B cell (primary cell): ENCODE measurements at regions not wholly inside any gene's neighbourhood (a gene's known extent, or its start where the extent isn't known, plus 50 kb on each side); places are given as distances from the start of the nearest gene placed in this dataset.

Experiments used
- ATAC-seq: fragments of 200-7000 bp; cut with Tn5 transposase; one replicate; pipeline ENCODE4 v1.10.0; 2021; ENCODE audit warnings: low read depth, mild to moderate bottlenecking, moderate number of reproducible peaks, moderate library complexity
- CTCF ChIA-PET: fragments of 350-600 bp; sonication (Branson Sonifier 250); formaldehyde crosslinking; loops from one replicate; lab custom pipeline; 2021; ENCODE audit warnings: antibody characterized with exemption, inconsistent platforms; lab: Charles Lee
- POLR2A ChIA-PET: fragments of 350-600 bp; sonication (Branson Sonifier 250); formaldehyde crosslinking; loops from one replicate; lab custom pipeline; 2021; ENCODE audit warnings: antibody characterized with exemption; lab: Charles Lee
- DNase-seq: peaks from one replicate; pipeline ENCODE4 v3.0.0; 2013
- H2AFZ ChIP-seq: 2 replicates; pipeline ENCODE4 v1.6.1; 2012; ENCODE audit warnings: mild to moderate bottlenecking, low read depth, low read length; ENCODE audit not compliant: insufficient read depth, poor library complexity, severe bottlenecking
- H3K27ac ChIP-seq, 2 donors: 1 replicate in 1 of 2; 2 replicates in 1 of 2; pipeline ENCODE4 v1.5.1; 2012 to 2013; ENCODE audit warnings: low read length in 2 of 2, mild to moderate bottlenecking in 2 of 2, moderate library complexity in 1 of 2
- H3K27me3 ChIP-seq, 4 experiments: fragments of 200-600 bp in 1 of 4; sonication (generic) in 1 of 4; replicated peaks in 1 of 4; 1 replicate in 2 of 4; 2 replicates in 2 of 4; pipeline versions ENCODE4 v1.6.1 to v1.7.0; 2013 to 2016; ENCODE audit warnings: low read length in 3 of 4, mild to moderate bottlenecking in 2 of 4, mixed read lengths in 1 of 4, moderate library complexity in 1 of 4; ENCODE audit not compliant: insufficient read depth in 4 of 4, control insufficient read depth in 3 of 4; ENCODE audit errors: control extremely low read depth in 1 of 4
- H3K36me3 ChIP-seq, 2 experiments: replicated peaks in 1 of 2; 1 replicate in 1 of 2; 2 replicates in 1 of 2; pipeline versions ENCODE4 v1.6.1 to v1.7.1; 2013; ENCODE audit warnings: low read length in 1 of 2; ENCODE audit not compliant: insufficient read depth in 2 of 2, control insufficient read depth in 1 of 2; ENCODE audit errors: control extremely low read depth in 1 of 2, extremely low read depth in 1 of 2
- H3K4me1 ChIP-seq, 2 donors: fragments of 200-600 bp in 1 of 2; sonication (generic) in 1 of 2; 1 replicate in 1 of 2; 2 replicates in 1 of 2; pipeline versions ENCODE4 v1.5.1 to v1.6.1; 2013 to 2017; ENCODE audit warnings: low read length in 2 of 2; ENCODE audit not compliant: control insufficient read depth in 2 of 2, insufficient read depth in 2 of 2
- H3K4me2 ChIP-seq: replicated peaks from 2 replicates; pipeline ENCODE3; 2012; ENCODE audit warnings: mild to moderate bottlenecking, low read depth, low read length; ENCODE audit not compliant: poor library complexity, severe bottlenecking
- H3K4me3 ChIP-seq, 5 experiments: fragments of 200-600 bp in 1 of 5; sonication (generic) in 1 of 5; 1 replicate in 3 of 5; 2 replicates in 2 of 5; pipeline versions ENCODE4 v1.5.1 to v1.7.0; 2011 to 2016; ENCODE audit warnings: low read length in 4 of 5, mild to moderate bottlenecking in 4 of 5, low read depth in 2 of 5, control low read depth in 1 of 5, moderate library complexity in 1 of 5; ENCODE audit not compliant: insufficient read depth in 1 of 5; ENCODE audit errors: control extremely low read depth in 1 of 5, extremely low read depth in 1 of 5
- H3K79me2 ChIP-seq: fragments of 200-600 bp; sonication (generic); one replicate; pipeline ENCODE4 v1.6.0; 2016; ENCODE audit warnings: low read length; ENCODE audit not compliant: control insufficient read depth, insufficient read depth
- H3K9ac ChIP-seq: fragments of 200-600 bp; sonication (generic); 2 replicates; pipeline ENCODE4 v1.6.1; 2017; ENCODE audit warnings: mild to moderate bottlenecking, low read length, moderate library complexity
- H3K9me3 ChIP-seq, 3 donors: one replicate each; pipeline versions ENCODE4 v1.6.1 to v1.7.1; 2013; ENCODE audit warnings: low read length in 2 of 3; ENCODE audit not compliant: control insufficient read depth in 2 of 3, insufficient read depth in 1 of 3; ENCODE audit errors: control extremely low read depth in 1 of 3
- H4K20me1 ChIP-seq: 2 replicates; pipeline ENCODE4 v1.6.0; 2012; ENCODE audit warnings: mild to moderate bottlenecking, low read length; ENCODE audit not compliant: insufficient read depth, control insufficient read depth, poor library complexity, severe bottlenecking
- H3K27ac Mint-ChIP-seq: one replicate; pipeline ENCODE4 v1.8.0; 2021; ENCODE audit warnings: mixed read lengths
- H3K27me3 Mint-ChIP-seq: one replicate; pipeline ENCODE4 v1.8.0; 2021; ENCODE audit warnings: mixed read lengths
- H3K4me1 Mint-ChIP-seq: one replicate; pipeline ENCODE4 v1.8.0; 2021; ENCODE audit warnings: mixed read lengths
- H3K4me3 Mint-ChIP-seq: one replicate; pipeline ENCODE4 v1.8.0; 2021; ENCODE audit warnings: mixed read lengths
- H3K9me3 Mint-ChIP-seq: one replicate; pipeline ENCODE4 v1.8.0; 2022; ENCODE audit warnings: mixed read lengths; ENCODE audit not compliant: insufficient read depth
- EZH2 ChIP-seq: IDR thresholded peaks from 2 replicates; pipeline ENCODE4 v1.6.1; 2012; ENCODE audit warnings: borderline replicate concordance, low read depth, mild to moderate bottlenecking, moderate library complexity, low read length; ENCODE audit not compliant: insufficient read depth, poor library complexity, severe bottlenecking
- WGBS: methylation state at CpG from one replicate; pipeline ENCODE4 v1.1.5; 2013; ENCODE audit warnings: missing lambda C conversion rate; ENCODE audit not compliant: insufficient coverage; 5-methylcytosine and 5-hydroxymethylcytosine counted together
- intact Hi-C: fragments of 100-400 bp; cut with micrococcal nuclease; formaldehyde crosslinking; loops from one replicate; pipeline ENCODE4 v1.10.0; 2022
- TF ChIP-seq, protein P1 (sequence below): fragments of 200-600 bp; IDR thresholded peaks from one replicate; pipeline ENCODE4 v1.8.0; 2022; ENCODE audit warnings: antibody characterized with exemption, mild to moderate bottlenecking

GRCh38 chr5:96517295-96517694 lies 84.2 kb upstream of the PCSK1 start:
- Histone ChIP-seq H3K79me2 (no peaks in the 10 kb centered on the region), H3K4me1 (no peaks in the 10 kb centered on the region), H2AFZ (no peak overlapping the region), H3K36me3 (no peaks in the 10 kb centered on the region), H3K27me3 (peaks cover 0 to 3% (median 0%) of the 10 kb centered on the region in 4 experiments), H4K20me1 (no peaks in the 10 kb centered on the region), H3K9ac (no peak overlapping the region), H3K4me3 (no peak overlapping the region), H3K9me3 (no peaks in the 10 kb centered on the region), H3K27ac (no peak overlapping the region), H3K4me2 (no peak overlapping the region)
- DNase-seq = no peak
- Mint-ChIP-seq H3K4me3 (no peak overlapping the region), H3K9me3 (no peaks in the 10 kb centered on the region), H3K27ac (no peak overlapping the region), H3K4me1 (no peaks in the 10 kb centered on the region), H3K27me3 (peaks cover 22% of the 10 kb centered on the region)
- 46% methylated on average over 2 of the region's 4 CpGs for WGBS
- CTCF ChIA-PET = interaction anchor here (1.9 kb wide), 1 partner anchor 10 kb away, joined by 5 read pairs; no protein-coding TSS in a partner anchor
- no peak for ATAC-seq
- no peak for TF ChIP-seq EZH2
- TF ChIP-seq, protein P1, sequence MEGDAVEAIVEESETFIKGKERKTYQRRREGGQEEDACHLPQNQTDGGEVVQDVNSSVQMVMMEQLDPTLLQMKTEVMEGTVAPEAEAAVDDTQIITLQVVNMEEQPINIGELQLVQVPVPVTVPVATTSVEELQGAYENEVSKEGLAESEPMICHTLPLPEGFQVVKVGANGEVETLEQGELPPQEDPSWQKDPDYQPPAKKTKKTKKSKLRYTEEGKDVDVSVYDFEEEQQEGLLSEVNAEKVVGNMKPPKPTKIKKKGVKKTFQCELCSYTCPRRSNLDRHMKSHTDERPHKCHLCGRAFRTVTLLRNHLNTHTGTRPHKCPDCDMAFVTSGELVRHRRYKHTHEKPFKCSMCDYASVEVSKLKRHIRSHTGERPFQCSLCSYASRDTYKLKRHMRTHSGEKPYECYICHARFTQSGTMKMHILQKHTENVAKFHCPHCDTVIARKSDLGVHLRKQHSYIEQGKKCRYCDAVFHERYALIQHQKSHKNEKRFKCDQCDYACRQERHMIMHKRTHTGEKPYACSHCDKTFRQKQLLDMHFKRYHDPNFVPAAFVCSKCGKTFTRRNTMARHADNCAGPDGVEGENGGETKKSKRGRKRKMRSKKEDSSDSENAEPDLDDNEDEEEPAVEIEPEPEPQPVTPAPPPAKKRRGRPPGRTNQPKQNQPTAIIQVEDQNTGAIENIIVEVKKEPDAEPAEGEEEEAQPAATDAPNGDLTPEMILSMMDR = no peak
- intact Hi-C loops = no loop called here
- POLR2A ChIA-PET = no interaction called here

- Mint-ChIP-seq H3K9me3 (no peaks in the 10 kb centered on the region), H3K4me3 (no peak overlapping the region), H3K4me1 (no peaks in the 10 kb centered on the region), H3K27me3 (peaks cover 33% of the 10 kb centered on the region), H3K27ac (no peak overlapping the region)
- Histone ChIP-seq H3K27ac (no peak overlapping the region), H3K4me2 (no peak overlapping the region), H3K4me3 (no peak overlapping the region), H4K20me1 (no peaks in the 10 kb centered on the region), H2AFZ (no peak overlapping the region), H3K4me1 (no peaks in the 10 kb centered on the region), H3K27me3 (peaks cover 0 to 3% (median 0%) of the 10 kb centered on the region in 4 experiments), H3K36me3 (no peaks in the 10 kb centered on the region), H3K9ac (no peak overlapping the region), H3K9me3 (no peaks in the 10 kb centered on the region), H3K79me2 (no peaks in the 10 kb centered on the region)
- TF ChIP-seq, protein P1 = no peak
- no peak for TF ChIP-seq EZH2
- CTCF ChIA-PET = no interaction called here
- ATAC-seq (no peak), DNase-seq (no peak)
- POLR2A ChIA-PET = no interaction called here
- intact Hi-C loops = no loop called here
These were observed 87.3 kb upstream of the PCSK1 start for GRCh38 chr5:96520345-96520744.
